IgD-negative memory B cell (primary cell): ENCODE measurements at regions not wholly inside any gene's neighbourhood (a gene's known extent, or its start where the extent isn't known, plus 50 kb on each side); places are given as distances from the start of the nearest gene placed in this dataset.
"Not testable (repeated sequence)": the region's sequence is repeated elsewhere in the genome, so short reads cannot be mapped to it uniquely, and the experiment has no call there.

Experiments used
- H3K27ac Mint-ChIP-seq, 3 donors: one replicate each; pipeline ENCODE4 v1.8.0; 2020 to 2022; ENCODE audit warnings: mild to moderate bottlenecking in 3 of 3, mixed read lengths in 3 of 3, moderate library complexity in 1 of 3
- H3K27me3 Mint-ChIP-seq: one replicate; pipeline ENCODE4 v1.8.0; 2021; ENCODE audit warnings: mixed read lengths
- H3K36me3 Mint-ChIP-seq: one replicate; pipeline ENCODE4 v1.8.0; 2020; ENCODE audit warnings: mild to moderate bottlenecking, mixed read lengths
- H3K4me1 Mint-ChIP-seq, 3 donors: one replicate each; pipeline ENCODE4 v1.8.0; 2020 to 2022; ENCODE audit warnings: mixed read lengths in 3 of 3, mild to moderate bottlenecking in 1 of 3
- H3K4me3 Mint-ChIP-seq, 4 donors: one replicate each; pipeline ENCODE4 v1.8.0; 2020 to 2022; ENCODE audit warnings: mild to moderate bottlenecking in 4 of 4, mixed read lengths in 4 of 4, moderate library complexity in 3 of 4
- H3K9me3 Mint-ChIP-seq, 3 donors: one replicate each; pipeline ENCODE4 v1.8.0; 2020 to 2021; ENCODE audit warnings: mixed read lengths in 3 of 3, mild to moderate bottlenecking in 1 of 3

DNA sequence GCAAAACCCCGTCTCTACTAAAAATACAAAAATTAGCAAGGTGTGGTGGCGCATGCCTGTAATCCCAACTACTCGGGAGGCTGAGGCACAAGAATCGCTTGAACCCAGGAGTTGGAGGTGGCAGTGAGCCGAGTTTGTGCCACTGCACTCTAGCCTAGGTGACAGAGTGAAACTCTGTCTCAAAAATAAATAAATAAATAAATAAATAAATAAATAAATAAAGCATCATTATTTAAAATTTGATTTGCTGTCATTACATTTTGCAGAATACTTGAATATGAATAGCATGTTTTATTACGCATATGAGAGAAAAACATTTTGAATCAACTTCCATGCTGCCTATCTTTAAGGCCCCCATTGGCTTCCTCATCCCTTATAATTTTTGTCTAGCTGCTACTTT is 53.4 kb upstream of the MED14 start:
- not testable (repeated sequence) for H3K9me3 Mint-ChIP-seq, H3K27ac Mint-ChIP-seq, H3K4me3 Mint-ChIP-seq, H3K4me1 Mint-ChIP-seq, H3K36me3 Mint-ChIP-seq
- H3K27me3 Mint-ChIP-seq, result peaks cover 11% of the 10 kb centered on the region

DNA sequence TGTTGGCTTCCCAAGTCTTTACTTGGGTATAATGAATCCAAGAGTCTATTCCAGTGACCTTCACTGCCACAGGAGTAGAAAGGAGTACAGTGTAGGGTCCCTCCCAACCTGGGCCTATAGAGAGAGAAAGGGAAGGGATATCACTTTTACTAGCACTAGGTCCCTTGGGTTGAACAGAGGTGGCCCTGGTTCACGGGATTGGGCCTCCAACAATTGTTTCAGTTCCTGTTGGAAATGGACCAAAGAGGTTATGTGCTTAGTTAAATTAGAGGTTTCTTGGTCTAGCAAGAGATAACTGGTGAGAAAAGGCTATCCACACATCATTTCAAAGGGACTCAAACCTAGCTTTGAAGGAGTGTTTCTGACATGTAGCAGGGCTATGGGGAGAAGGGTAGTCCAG is 57.1 kb upstream of the MED14 start:
- no peaks in the 10 kb centered on the region for H3K9me3 Mint-ChIP-seq
- peaks cover 13% of the 10 kb centered on the region for H3K27me3 Mint-ChIP-seq

DNA sequence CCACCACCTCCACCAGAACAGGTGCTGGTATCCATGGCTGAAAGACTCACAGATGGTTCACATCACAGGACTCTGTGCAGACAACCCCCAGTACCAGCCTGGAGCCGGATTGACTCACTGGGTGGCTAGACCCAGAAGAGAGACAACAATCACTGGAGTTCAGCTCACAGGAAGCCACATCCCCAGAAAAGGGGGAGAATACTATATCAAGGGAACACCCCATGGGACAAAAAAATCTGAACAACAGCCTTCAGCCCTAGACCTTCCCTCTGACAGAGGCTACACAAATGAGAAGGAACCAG is 59.4 kb upstream of the MED14 start:
- not testable (repeated sequence) for H3K4me1 Mint-ChIP-seq, H3K9me3 Mint-ChIP-seq, H3K27me3 Mint-ChIP-seq, H3K4me3 Mint-ChIP-seq, H3K36me3 Mint-ChIP-seq
- H3K27ac Mint-ChIP-seq, result peak overlapping the region in 1 of 3 donors; percentile 31

More for the DNA sequence above, 57.1 kb upstream of the MED14 start:
- Mint-ChIP-seq H3K27ac (peak overlapping the region in 1 of 3 donors; percentile 53), H3K36me3 (peaks cover 4% of the 10 kb centered on the region), H3K4me1 (peaks cover 0 to 2% (median 0%) of the 10 kb centered on the region in 3 donors), H3K4me3 (no peak overlapping the region)

DNA sequence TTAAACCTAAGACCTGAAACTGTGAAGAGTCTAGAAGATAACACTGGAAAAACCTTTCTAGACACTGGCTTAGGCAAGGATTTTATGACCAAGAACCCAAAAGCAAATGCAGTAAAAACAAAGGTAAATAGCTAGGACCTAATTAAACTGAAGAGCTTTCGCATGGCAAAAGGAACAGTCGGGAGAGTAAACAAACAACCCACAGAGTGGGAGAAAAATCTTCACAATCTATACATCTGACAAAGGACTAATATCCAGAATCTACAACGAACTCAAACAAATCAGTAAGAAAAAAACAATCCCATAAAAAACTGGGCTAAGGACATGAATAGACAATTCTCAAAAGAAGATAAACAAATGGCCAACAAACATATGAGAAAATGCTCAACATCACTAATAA is 64.4 kb upstream of the MED14 start:
- H3K4me3 Mint-ChIP-seq, H3K27ac Mint-ChIP-seq, H3K9me3 Mint-ChIP-seq: not testable (repeated sequence)

DNA sequence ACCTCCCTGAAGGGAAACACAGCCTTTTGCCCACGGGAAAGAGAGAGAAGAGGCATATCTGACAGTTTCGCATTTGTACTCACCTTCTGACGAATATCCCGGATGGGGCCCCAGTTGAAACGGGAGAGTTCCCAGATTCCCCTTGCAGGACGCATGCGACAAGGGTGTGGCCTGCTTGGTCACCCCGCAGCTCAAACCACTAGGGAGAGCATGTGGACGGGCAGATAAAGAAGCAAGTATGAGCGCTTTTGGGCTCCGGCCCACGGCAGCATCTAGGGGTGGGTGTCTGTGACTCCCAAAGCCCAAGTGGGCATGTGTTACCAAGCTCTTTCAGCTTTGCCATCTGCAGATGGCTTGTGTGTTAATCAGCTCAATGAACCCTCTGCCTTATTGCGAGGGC is 70.1 kb upstream of the MED14 start:
- Mint-ChIP-seq H3K27me3 (peaks cover 4% of the 10 kb centered on the region), H3K4me3 (no peak overlapping the region), H3K4me1 (no peaks in the 10 kb centered on the region), H3K36me3 (peaks cover 3% of the 10 kb centered on the region), H3K9me3 (no peaks in the 10 kb centered on the region), H3K27ac (no peak overlapping the region)

More for the DNA sequence above, 64.4 kb upstream of the MED14 start:
- H3K27me3 Mint-ChIP-seq, H3K4me1 Mint-ChIP-seq, H3K36me3 Mint-ChIP-seq: not testable (repeated sequence)

DNA sequence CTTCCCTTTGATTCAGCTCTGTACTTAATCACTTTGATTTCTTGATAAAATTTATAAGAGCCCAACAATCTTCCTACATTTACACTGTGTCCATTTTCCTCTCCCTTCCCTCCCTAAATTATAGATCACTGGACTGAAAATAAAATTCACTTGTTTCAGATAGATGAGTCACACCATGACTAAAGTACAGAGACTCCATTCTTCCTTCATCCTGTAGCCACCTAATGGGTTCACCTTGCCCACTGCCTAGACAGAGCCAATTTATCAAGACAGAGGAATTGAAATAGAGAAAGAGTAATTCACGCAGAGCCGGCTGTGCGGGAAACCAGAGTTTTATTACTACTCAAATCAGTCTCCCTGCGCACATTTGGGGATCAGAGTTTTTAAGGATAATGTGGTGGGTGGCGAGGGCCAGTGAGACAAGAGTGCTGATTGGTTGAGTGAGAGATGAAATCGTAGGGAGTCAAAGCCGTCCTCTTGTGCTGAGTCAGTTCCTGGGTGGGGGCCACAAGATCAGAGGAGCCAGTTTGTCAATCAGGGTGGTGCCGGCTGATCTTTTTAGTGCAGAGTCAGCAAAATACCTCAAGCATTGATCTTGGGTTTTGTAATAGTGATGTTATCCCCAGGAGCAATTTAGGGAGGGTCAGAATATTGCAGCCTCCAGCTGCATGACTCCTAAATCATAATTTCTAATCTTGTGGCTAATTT is 71.3 kb upstream of the MED14 start:
- Mint-ChIP-seq H3K27ac (peak overlapping the region in 1 of 3 donors; percentile 0), H3K4me3 (no peak overlapping the region), H3K9me3 (no peaks in the 10 kb centered on the region), H3K4me1 (no peaks in the 10 kb centered on the region), H3K36me3 (peaks cover 3% of the 10 kb centered on the region), H3K27me3 (peaks cover 4% of the 10 kb centered on the region)

DNA sequence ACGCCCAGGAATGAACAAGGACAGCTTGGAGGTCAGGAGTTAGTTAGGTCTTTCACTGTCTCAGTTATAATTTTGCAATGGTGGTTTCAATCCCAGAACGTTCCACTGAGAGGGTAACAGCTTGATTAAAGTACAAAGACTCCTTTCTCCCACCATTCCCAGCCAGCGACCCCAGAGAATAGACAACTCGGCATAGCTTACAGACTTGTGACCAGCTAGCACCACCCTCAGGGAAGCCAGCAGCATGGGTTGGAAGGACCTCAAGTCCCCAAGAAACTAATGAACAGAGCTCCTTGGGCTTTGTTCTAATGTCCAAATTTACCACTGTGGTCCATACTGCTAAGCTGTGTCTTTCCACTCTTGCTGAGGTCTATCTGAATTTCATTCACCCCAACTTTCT is 72.0 kb upstream of the MED14 start:
- Mint-ChIP-seq H3K27ac (no peak overlapping the region), H3K36me3 (peaks cover 3% of the 10 kb centered on the region), H3K27me3 (peaks cover 5% of the 10 kb centered on the region), H3K9me3 (no peaks in the 10 kb centered on the region), H3K4me1 (no peaks in the 10 kb centered on the region), H3K4me3 (no peak overlapping the region)

DNA sequence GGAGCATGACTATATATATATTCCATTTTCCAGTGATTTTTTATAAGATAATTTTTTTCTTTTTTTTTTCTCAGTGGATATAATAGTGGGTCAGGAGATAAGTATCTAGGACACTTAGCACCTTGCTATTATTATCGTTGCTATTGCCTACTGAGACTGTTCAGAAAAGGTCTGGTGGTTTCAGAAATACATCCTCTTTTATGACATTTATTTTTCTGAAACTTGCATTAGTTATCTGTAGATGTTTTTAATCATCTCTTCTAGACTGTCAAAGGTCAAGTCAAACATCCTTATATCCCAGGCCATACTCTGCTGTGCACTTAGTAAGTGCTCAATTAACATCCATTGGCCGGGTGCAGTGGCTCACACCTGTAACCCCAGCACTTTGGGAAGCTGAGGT is 72.9 kb upstream of the MED14 start:
- Mint-ChIP-seq H3K4me3 (no peak overlapping the region), H3K27me3 (peaks cover 5% of the 10 kb centered on the region), H3K36me3 (peaks cover 3% of the 10 kb centered on the region), H3K27ac (no peak overlapping the region), H3K9me3 (no peaks in the 10 kb centered on the region), H3K4me1 (no peaks in the 10 kb centered on the region)

DNA sequence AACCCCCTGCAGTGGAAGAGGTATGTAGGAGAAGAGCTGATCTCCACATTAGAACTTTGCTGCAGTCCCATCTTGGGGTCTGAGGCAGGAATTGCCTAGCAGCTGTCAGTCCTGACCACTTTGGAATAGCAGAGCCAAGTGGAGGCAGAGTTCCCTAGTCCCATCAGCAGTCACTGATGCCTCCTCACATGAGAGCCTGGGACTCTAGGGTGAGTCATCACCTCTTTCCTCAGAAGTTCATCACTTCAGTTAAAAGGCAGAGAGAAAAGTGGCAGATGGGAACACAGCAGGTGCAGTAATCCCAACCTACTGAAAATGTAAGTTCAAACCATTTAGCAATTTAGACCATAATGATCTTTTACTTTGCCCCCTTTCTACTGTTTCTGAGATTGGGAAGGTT is 73.9 kb upstream of the MED14 start:
- H3K4me1 Mint-ChIP-seq, result no peaks in the 10 kb centered on the region
- H3K9me3 Mint-ChIP-seq, result no peaks in the 10 kb centered on the region
- H3K36me3 Mint-ChIP-seq, result peaks cover 3% of the 10 kb centered on the region
- peaks cover 5% of the 10 kb centered on the region for H3K27me3 Mint-ChIP-seq
- no peak overlapping the region for H3K27ac Mint-ChIP-seq
- no peak overlapping the region for H3K4me3 Mint-ChIP-seq

DNA sequence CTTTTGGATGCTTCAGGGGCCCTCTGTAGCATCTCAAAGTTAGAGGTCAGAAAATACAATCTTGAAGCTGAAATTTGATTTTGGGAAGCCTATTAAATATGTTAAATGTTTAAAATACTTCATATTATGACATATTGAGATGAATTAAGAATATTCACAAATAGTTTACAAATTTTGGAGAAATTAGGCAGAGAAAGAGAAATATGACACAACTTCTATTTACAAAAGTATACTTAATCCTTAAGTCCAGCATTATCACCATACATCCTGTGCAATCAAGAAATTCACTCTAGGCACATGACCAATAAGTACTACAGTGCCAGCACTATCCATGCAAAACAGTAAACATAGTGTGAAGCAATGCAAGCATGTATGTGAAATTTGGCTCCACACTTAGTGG is 79.7 kb upstream of the MED14 start:
- H3K4me3 Mint-ChIP-seq, H3K27me3 Mint-ChIP-seq, H3K4me1 Mint-ChIP-seq, H3K27ac Mint-ChIP-seq, H3K36me3 Mint-ChIP-seq, H3K9me3 Mint-ChIP-seq: not testable (repeated sequence)

DNA sequence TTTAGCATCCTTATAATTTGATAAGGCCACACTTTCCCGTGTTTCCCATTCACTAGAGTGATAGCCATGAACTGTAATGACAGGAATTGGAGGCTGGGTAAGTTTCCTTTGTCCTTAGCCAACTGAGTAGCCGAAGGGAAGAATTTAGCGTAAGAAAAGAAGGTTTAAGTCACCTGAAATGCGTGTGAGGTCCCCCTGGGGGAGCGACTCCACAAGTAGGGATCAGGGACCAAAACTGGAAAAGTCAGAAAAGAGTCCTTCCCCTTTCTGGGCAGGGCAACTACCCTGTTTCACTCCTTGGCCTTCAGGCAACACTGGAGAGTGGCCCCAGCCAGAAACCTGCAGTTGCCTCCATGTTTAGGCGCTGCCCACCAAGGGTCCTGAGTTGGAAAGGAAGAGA is 81.6 kb upstream of the MED14 start:
- Mint-ChIP-seq H3K27ac (no peak overlapping the region), H3K9me3 (peaks cover 1 to 10% (median 3%) of the 10 kb centered on the region in 3 donors), H3K36me3 (no peaks in the 10 kb centered on the region), H3K27me3 (peaks cover 3% of the 10 kb centered on the region), H3K4me1 (no peaks in the 10 kb centered on the region), H3K4me3 (no peak overlapping the region)

DNA sequence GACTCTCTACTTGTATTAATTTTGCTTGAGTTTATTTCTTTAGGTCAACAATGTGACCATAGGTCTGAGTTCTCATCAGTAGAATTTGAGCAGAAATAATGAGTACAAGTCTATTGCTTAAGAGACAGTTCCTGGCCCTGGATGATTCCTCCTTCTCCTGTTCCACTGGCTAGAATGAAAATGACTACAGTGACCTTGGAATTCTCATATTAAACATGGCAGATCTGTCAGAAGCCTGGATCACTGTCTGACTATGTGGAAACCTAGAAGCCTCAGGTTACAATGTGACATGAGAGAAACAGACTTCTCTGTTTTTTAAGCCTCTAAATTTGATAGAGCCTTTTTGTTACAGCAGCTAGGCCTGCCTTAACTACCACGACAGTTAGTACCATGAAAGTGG is 82.9 kb upstream of the MED14 start:
- H3K27me3 Mint-ChIP-seq, result peaks cover 1% of the 10 kb centered on the region

DNA sequence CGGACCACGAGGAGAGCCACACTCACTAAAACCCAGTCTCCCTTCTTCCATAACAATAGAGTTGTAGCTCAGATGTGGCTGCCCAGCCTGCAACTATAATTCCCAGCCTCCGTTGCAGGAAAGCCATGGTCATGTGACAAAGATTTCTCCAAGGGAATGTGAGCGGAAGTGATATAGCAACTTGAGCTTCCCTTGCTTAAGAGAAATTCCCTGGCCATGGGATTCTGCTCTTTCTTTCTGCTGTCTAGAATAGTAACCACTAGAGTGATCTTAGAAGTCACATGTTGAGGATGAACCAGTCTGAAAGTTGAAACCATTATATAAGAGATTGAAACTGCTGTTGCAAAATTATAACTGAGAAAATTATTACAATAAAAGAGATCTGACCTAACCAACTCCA is 86.4 kb upstream of the MED14 start:
- Mint-ChIP-seq H3K27ac (no peak overlapping the region), H3K9me3 (peaks cover 6 to 24% (median 14%) of the 10 kb centered on the region in 3 donors), H3K4me1 (no peaks in the 10 kb centered on the region), H3K4me3 (no peak overlapping the region), H3K27me3 (peaks cover 1% of the 10 kb centered on the region), H3K36me3 (peaks cover 1% of the 10 kb centered on the region)

More for the DNA sequence above, 82.9 kb upstream of the MED14 start:
- Mint-ChIP-seq H3K27ac (no peak overlapping the region), H3K4me3 (no peak overlapping the region), H3K9me3 (peaks cover 6 to 20% (median 8%) of the 10 kb centered on the region in 3 donors), H3K4me1 (no peaks in the 10 kb centered on the region), H3K36me3 (no peaks in the 10 kb centered on the region)

DNA sequence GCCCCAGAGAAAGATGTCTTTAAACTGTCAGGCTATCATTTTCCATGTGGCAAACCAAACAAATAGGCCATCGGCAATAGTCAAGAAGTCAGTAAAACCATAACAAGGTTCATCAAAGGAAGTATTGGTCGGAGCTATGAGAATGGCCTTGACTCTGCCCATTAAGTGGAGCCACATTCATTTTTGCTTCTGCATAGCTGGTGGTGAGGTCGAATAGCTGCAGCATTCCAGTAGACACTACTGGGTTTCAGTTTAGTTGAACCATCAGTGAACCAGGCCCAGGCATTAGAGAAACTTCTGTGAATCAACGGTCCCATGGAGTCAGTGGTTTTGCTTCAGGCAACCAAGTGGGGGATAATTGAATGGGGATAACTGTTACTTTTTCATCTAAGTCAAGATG is 92.0 kb upstream of the MED14 start:
- Mint-ChIP-seq H3K27ac (no peak overlapping the region), H3K36me3 (peaks cover 1% of the 10 kb centered on the region), H3K27me3 (peaks cover 6% of the 10 kb centered on the region), H3K4me1 (no peaks in the 10 kb centered on the region), H3K9me3 (peaks cover 2 to 14% (median 7%) of the 10 kb centered on the region in 3 donors), H3K4me3 (no peak overlapping the region)

DNA sequence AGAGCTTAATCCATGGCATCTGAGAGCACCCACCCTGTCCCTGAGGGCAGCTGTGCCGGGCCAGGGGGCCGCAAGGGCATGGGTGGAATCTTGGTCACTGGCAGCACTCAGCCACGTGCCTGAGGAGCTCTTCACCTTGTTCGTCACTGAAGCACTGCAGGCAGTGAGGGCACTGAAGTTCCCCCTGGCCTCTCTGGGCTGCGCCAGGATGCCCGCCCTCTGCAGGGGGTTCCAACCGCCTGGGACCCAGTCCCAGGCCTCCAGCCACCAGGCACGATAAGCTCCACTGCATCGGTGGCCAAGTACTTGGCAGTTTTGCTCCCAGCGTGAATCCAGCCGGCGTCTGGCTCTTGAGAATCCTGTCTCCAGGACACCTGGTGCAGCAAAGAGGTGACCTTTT is 96.4 kb upstream of the MED14 start:
- Mint-ChIP-seq H3K36me3 (no peaks in the 10 kb centered on the region), H3K4me1 (no peaks in the 10 kb centered on the region), H3K27ac (no peak overlapping the region), H3K4me3 (no peak overlapping the region), H3K9me3 (no peaks in the 10 kb centered on the region), H3K27me3 (peaks cover 9% of the 10 kb centered on the region)

DNA sequence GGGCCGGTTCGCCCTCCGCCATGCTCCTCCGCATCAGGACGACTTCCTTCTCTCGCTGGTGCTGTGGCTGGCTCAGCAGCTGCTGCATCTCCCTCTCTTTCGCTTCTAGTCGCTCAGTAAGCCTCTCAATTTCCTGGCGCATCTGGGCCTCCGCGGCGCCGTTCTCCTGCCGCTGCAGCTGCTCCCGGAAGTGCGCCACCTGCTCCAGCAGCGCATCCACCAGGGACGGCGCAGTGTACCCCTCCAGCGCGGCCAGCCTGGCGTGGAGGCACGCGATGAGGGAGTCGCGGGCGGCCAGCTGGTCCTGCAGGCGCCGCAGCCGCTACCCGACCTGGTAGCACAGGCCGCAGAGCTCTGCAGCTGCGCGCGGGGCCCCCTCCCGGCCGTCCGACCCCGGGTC is 97.4 kb upstream of the MED14 start:
- Mint-ChIP-seq H3K4me1 (no peaks in the 10 kb centered on the region), H3K4me3 (no peak overlapping the region), H3K9me3 (no peaks in the 10 kb centered on the region), H3K27ac (no peak overlapping the region), H3K36me3 (no peaks in the 10 kb centered on the region), H3K27me3 (peaks cover 8% of the 10 kb centered on the region)

DNA sequence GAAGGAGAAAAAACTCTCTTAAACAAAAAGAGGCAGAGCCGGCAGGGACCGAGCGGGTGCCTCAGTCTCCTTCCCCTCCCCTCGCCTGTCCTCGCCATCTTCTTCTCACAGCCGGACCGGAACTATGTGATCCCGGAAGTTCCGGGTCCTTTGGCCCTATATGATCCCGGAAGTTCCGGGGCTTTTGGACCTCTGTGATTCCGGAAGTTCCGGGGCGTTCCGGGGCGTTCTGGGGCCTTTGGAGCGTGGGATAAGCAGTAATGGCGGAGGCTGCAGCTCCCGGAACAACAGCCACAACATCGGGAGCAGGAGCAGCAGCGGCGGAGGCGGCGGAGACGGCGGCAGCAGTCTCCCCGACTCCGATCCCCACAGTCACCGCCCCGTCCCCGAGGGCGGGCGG is 98.9 kb upstream of the MED14 start:
- no peak overlapping the region for H3K4me3 Mint-ChIP-seq
- peaks cover 12% of the 10 kb centered on the region for H3K27me3 Mint-ChIP-seq
- no peaks in the 10 kb centered on the region for H3K4me1 Mint-ChIP-seq
- peaks cover 0 to 6% (median 0%) of the 10 kb centered on the region in 3 donors for H3K9me3 Mint-ChIP-seq
- no peak overlapping the region for H3K27ac Mint-ChIP-seq
- H3K36me3 Mint-ChIP-seq, result no peaks in the 10 kb centered on the region
